ENCODE measurements at regions not wholly inside any gene's neighbourhood (a gene's known extent, or its start where the extent isn't known, plus 50 kb on each side); places are given as distances from the start of the nearest gene placed in this dataset.

GRCh38 chr18:73258375-73259087 lies 390.7 kb upstream of the NETO1 start:
- no peaks in the 10 kb centered on the region for H3K4me1 ChIP-seq (ENCODE audit: low read length)
- no peaks in the 10 kb centered on the region for H3K79me2 ChIP-seq (ENCODE audit: low read length)
- H3K27ac ChIP-seq (ENCODE audit: low read length): no peak overlapping the region
- no peak overlapping the region for H3K4me2 ChIP-seq (ENCODE audit: low read length)
- H2AFZ ChIP-seq (ENCODE audit: low read depth, low read length): no peak overlapping the region
- H4K20me1 ChIP-seq (ENCODE audit: insufficient read depth, low read length): no peaks in the 10 kb centered on the region
- peaks cover 6% of the 10 kb centered on the region for H3K9me3 ChIP-seq (ENCODE audit: insufficient read depth, low read length)
- no peaks in the 10 kb centered on the region for H3K36me3 ChIP-seq (replicated peaks; ENCODE audit: low read depth, low read length)
- TF ChIP-seq CTCF (IDR thresholded peaks at IDR 0.05; ENCODE audit: low read depth, low read length) (no peak), EZH2phosphoT487 (IDR thresholded peaks at IDR 0.05; ENCODE audit: low read depth) (no peak)
- no peak overlapping the region for H3K4me3 ChIP-seq (ENCODE audit: low read length)
- no peak overlapping the region for H3K9ac ChIP-seq (ENCODE audit: low read length)
- H3K27me3 ChIP-seq (ENCODE audit: low read depth, low read length): no peaks in the 10 kb centered on the region

- H3K79me2 ChIP-seq (ENCODE audit: low read length): no peaks in the 10 kb centered on the region
- H3K4me3 ChIP-seq (ENCODE audit: low read length): no peak overlapping the region
- no peaks in the 10 kb centered on the region for H4K20me1 ChIP-seq (ENCODE audit: insufficient read depth, low read length)
- H3K4me2 ChIP-seq (ENCODE audit: low read length): no peak overlapping the region
- peaks cover 3% of the 10 kb centered on the region; the same call in 1 of the 2 replicates for H3K9me3 ChIP-seq (ENCODE audit: insufficient read depth, low read length)
- H3K36me3 ChIP-seq (replicated peaks; ENCODE audit: low read depth, low read length): no peaks in the 10 kb centered on the region
- no peaks in the 10 kb centered on the region for H3K4me1 ChIP-seq (ENCODE audit: low read length)
- H3K27ac ChIP-seq (ENCODE audit: low read length): no peak overlapping the region
- H3K27me3 ChIP-seq (ENCODE audit: low read depth, low read length): no peaks in the 10 kb centered on the region
- H2AFZ ChIP-seq (ENCODE audit: low read depth, low read length): no peak overlapping the region
- TF ChIP-seq EZH2phosphoT487 (IDR thresholded peaks at IDR 0.05; ENCODE audit: low read depth): no peak
- TF ChIP-seq CTCF (IDR thresholded peaks at IDR 0.05; ENCODE audit: low read depth, low read length): no peak
- no peak overlapping the region for H3K9ac ChIP-seq (ENCODE audit: low read length)
These were observed 386.8 kb upstream of the NETO1 start for GRCh38 chr18:73254564-73254963.

GRCh38 chr18:73249030-73249429 lies 381.2 kb upstream of the NETO1 start:
- H3K36me3 ChIP-seq (replicated peaks; ENCODE audit: low read depth, low read length): no peaks in the 10 kb centered on the region
- no peak overlapping the region for H3K9ac ChIP-seq (ENCODE audit: low read length)
- H3K79me2 ChIP-seq (ENCODE audit: low read length): no peaks in the 10 kb centered on the region
- no peaks in the 10 kb centered on the region for H4K20me1 ChIP-seq (ENCODE audit: insufficient read depth, low read length)
- TF ChIP-seq EZH2phosphoT487 (IDR thresholded peaks at IDR 0.05; ENCODE audit: low read depth): no peak
- TF ChIP-seq CTCF (IDR thresholded peaks at IDR 0.05; ENCODE audit: low read depth, low read length): no peak
- H3K4me1 ChIP-seq (ENCODE audit: low read length): no peaks in the 10 kb centered on the region
- H3K4me3 ChIP-seq (ENCODE audit: low read length): no peak overlapping the region
- H3K9me3 ChIP-seq (ENCODE audit: insufficient read depth, low read length): no peaks in the 10 kb centered on the region; the same call in 1 of the 2 replicates
- H3K27ac ChIP-seq (ENCODE audit: low read length): no peak overlapping the region
- H2AFZ ChIP-seq (ENCODE audit: low read depth, low read length): no peak overlapping the region
- no peaks in the 10 kb centered on the region for H3K27me3 ChIP-seq (ENCODE audit: low read depth, low read length)
- H3K4me2 ChIP-seq (ENCODE audit: low read length): no peak overlapping the region

GRCh38 chr18:73246763-73247162 lies 379.0 kb upstream of the NETO1 start:
- Histone ChIP-seq H3K4me1 (ENCODE audit: low read length) (no peaks in the 10 kb centered on the region), H2AFZ (ENCODE audit: low read depth, low read length) (no peak overlapping the region), H3K27me3 (ENCODE audit: low read depth, low read length) (no peaks in the 10 kb centered on the region), H3K9ac (ENCODE audit: low read length) (no peak overlapping the region), H3K36me3 (replicated peaks; ENCODE audit: low read depth, low read length) (no peaks in the 10 kb centered on the region), H3K9me3 (ENCODE audit: insufficient read depth, low read length) (no peaks in the 10 kb centered on the region), H3K4me2 (ENCODE audit: low read length) (no peak overlapping the region), H4K20me1 (ENCODE audit: insufficient read depth, low read length) (no peaks in the 10 kb centered on the region), H3K4me3 (ENCODE audit: low read length) (no peak overlapping the region), H3K27ac (ENCODE audit: low read length) (no peak overlapping the region), H3K79me2 (ENCODE audit: low read length) (no peaks in the 10 kb centered on the region)
- TF ChIP-seq EZH2phosphoT487 (IDR thresholded peaks at IDR 0.05; ENCODE audit: low read depth) (no peak), CTCF (IDR thresholded peaks at IDR 0.05; ENCODE audit: low read depth, low read length) (no peak)

Data from OCI-LY3 (cell line).